HCT116 (cell line): ENCODE measurements at regions not wholly inside any gene's neighbourhood (a gene's known extent, or its start where the extent isn't known, plus 50 kb on each side); places are given as distances from the start of the nearest gene placed in this dataset.

ENCODE experiments used
- ATAC-seq: fragments of 200-7000 bp; cut with Tn5 transposase; 2 replicates; pipeline ENCODE4 v1.9.1; 2020; ENCODE audit warnings: mild to moderate bottlenecking, moderate library complexity
- BruUV-seq: library from RNA; stranded (reverse); fragments of 400-500 nt; replicated peaks from 2 replicates; lab custom pipeline; 2021; lab: Mats Ljungman, UMichigan
- CTCF ChIA-PET: fragments of 300-600 bp; sonication (Branson Sonifier 250); formaldehyde crosslinking; loops from one replicate; lab custom pipeline; 2021; ENCODE audit warnings: antibody characterized with exemption; lab: Charles Lee
- POLR2A ChIA-PET: fragments of 300-600, 350-600 bp; sonication (Branson Sonifier 250); formaldehyde crosslinking; loops from one replicate; lab custom pipeline; 2021; ENCODE audit warnings: antibody characterized with exemption; lab: Charles Lee
- RAD21 ChIA-PET, 2 experiments: fragments of 300-600 bp; sonication (Branson Sonifier 250); formaldehyde crosslinking; loops; one replicate each; lab custom pipeline; 2023; ENCODE audit warnings: low total read pairs in 2 of 2; ENCODE audit not compliant: uncharacterized antibody in 2 of 2, unreplicated experiment in 2 of 2, low non-redundant PET in 1 of 2; lab: Charles Lee
- DNase-seq: peaks from one replicate; pipeline ENCODE4 v3.0.0-alpha.2; 2010; ENCODE audit warnings: low read depth, low spot score
- H2AFZ ChIP-seq: fragments of 200-600 bp; shearing (Covaris generic), sonication (generic); 2 replicates; pipeline ENCODE4 v1.6.1; 2017; ENCODE audit warnings: low read depth, mixed run types, mixed read lengths, antibody characterized with exemption, low read length; ENCODE audit not compliant: poor library complexity, severe bottlenecking
- H3K27ac ChIP-seq: 2 replicates; pipeline ENCODE4 v1.5.1; 2012; ENCODE audit warnings: low read depth, low read length
- H3K27me3 ChIP-seq: fragments of 200-600 bp; sonication (generic); 2 replicates; pipeline ENCODE4 v1.6.1; 2016; ENCODE audit warnings: mixed run types, low read length, mixed read lengths; ENCODE audit not compliant: insufficient read depth
- H3K36me3 ChIP-seq, 2 experiments: fragments of 200-500 bp in 1 of 2; fragments of 200-600 bp in 1 of 2; sonication (Bioruptor generic) in 1 of 2; sonication (generic) in 1 of 2; 2 replicates each; pipeline versions ENCODE4 v1.5.1 to v1.6.1; 2014 to 2016; ENCODE audit warnings: low read length in 2 of 2, inconsistent platforms in 1 of 2, mixed read lengths in 1 of 2, mixed run types in 1 of 2; ENCODE audit not compliant: insufficient read depth in 2 of 2, control insufficient read depth in 1 of 2
- H3K4me1 ChIP-seq, 2 experiments: fragments of 200-600 bp in 1 of 2; sonication (generic) in 1 of 2; 2 replicates each; pipeline versions ENCODE4 v1.5.1 to v1.6.1; 2012 to 2017; ENCODE audit warnings: low read length in 2 of 2, inconsistent platforms in 1 of 2, mild to moderate bottlenecking in 1 of 2, mixed read lengths in 1 of 2, mixed run types in 1 of 2, moderate library complexity in 1 of 2; ENCODE audit not compliant: insufficient read depth in 2 of 2, control insufficient read depth in 1 of 2
- H3K4me2 ChIP-seq: fragments of 200-600 bp; sonication (generic); 2 replicates; pipeline ENCODE4 v1.6.1; 2017; ENCODE audit warnings: mixed run types, low read length, mixed read lengths
- H3K4me3 ChIP-seq, 2 experiments: fragments of 200-600 bp in 1 of 2; sonication (generic) in 1 of 2; replicated peaks in 1 of 2; 2 replicates each; pipeline ENCODE4 v1.5.1; 2011 to 2016; ENCODE audit warnings: low read length in 2 of 2, control low read depth in 1 of 2, low read depth in 1 of 2, mild to moderate bottlenecking in 1 of 2, mixed read lengths in 1 of 2, mixed run types in 1 of 2
- H3K79me2 ChIP-seq: fragments of 200-600 bp; sonication (generic); 2 replicates; pipeline ENCODE4 v1.6.1; 2017; ENCODE audit warnings: mild to moderate bottlenecking, mixed run types, low read length, moderate library complexity, mixed read lengths; ENCODE audit not compliant: insufficient read depth
- H3K9ac ChIP-seq: fragments of 200-600 bp; sonication (generic); 2 replicates; pipeline ENCODE4 v1.6.1; 2016; ENCODE audit warnings: low read length, mixed read lengths
- H3K9me2 ChIP-seq: fragments of 200-600 bp; sonication (generic), shearing (Covaris generic); 2 replicates; pipeline ENCODE4 v1.6.1; 2017; ENCODE audit warnings: mixed run types, mild to moderate bottlenecking, moderate library complexity; ENCODE audit not compliant: insufficient read depth
- H3K9me3 ChIP-seq, 2 experiments: fragments of 200-500 bp in 1 of 2; fragments of 200-600 bp in 1 of 2; sonication (Bioruptor generic) in 1 of 2; sonication (generic) in 1 of 2; 2 replicates each; pipeline ENCODE4 v1.6.1; 2014 to 2017; ENCODE audit warnings: low read length in 2 of 2, mixed read lengths in 2 of 2, inconsistent platforms in 1 of 2, low read depth in 1 of 2, mild to moderate bottlenecking in 1 of 2, mixed run types in 1 of 2, moderate library complexity in 1 of 2; ENCODE audit not compliant: control insufficient read depth in 1 of 2, insufficient read depth in 1 of 2
- H4K20me1 ChIP-seq: fragments of 200-600 bp; sonication (generic), shearing (Covaris generic); 2 replicates; pipeline ENCODE4 v1.6.1; 2017; ENCODE audit warnings: mixed run types, mild to moderate bottlenecking, moderate library complexity; ENCODE audit not compliant: insufficient read depth
- CBX3 ChIP-seq: IDR thresholded peaks from 2 replicates; pipeline ENCODE4 v1.6.1; 2012; ENCODE audit warnings: low read depth
- CEBPB ChIP-seq: IDR thresholded peaks from 2 replicates; pipeline ENCODE4 v1.6.1; 2012; ENCODE audit warnings: low read depth
- EGR1 ChIP-seq: IDR thresholded peaks from 2 replicates; pipeline ENCODE4 v1.6.1; 2012; ENCODE audit warnings: low read depth
- ELF1 ChIP-seq: IDR thresholded peaks from 2 replicates; pipeline ENCODE4 v1.6.1; 2012; ENCODE audit warnings: low read depth, borderline replicate concordance
- EZH2phosphoT487 ChIP-seq: fragments of 200-600 bp; IDR thresholded peaks from 2 replicates; pipeline ENCODE4 v1.6.1; 2018; ENCODE audit warnings: antibody characterized with exemption, borderline replicate concordance
- FOSL1 ChIP-seq: IDR thresholded peaks from 2 replicates; pipeline ENCODE4 v1.6.1; 2012; ENCODE audit warnings: low read depth
- JUND ChIP-seq: IDR thresholded peaks from 2 replicates; pipeline ENCODE4 v1.6.1; 2012
- POLR2AphosphoS5 ChIP-seq: IDR thresholded peaks from 2 replicates; pipeline ENCODE4 v1.6.1; 2011; ENCODE audit warnings: mild to moderate bottlenecking, low read depth, low read length, moderate library complexity
- RAD21 ChIP-seq: IDR thresholded peaks from 2 replicates; pipeline ENCODE4 v1.6.1; 2012; ENCODE audit warnings: low read depth, mild to moderate bottlenecking
- SIN3A ChIP-seq: IDR thresholded peaks from 2 replicates; pipeline ENCODE4 v1.6.1; 2012; ENCODE audit warnings: low read depth
- SP1 ChIP-seq: IDR thresholded peaks from 2 replicates; pipeline ENCODE4 v1.6.1; 2012; ENCODE audit warnings: low read depth
- SRF ChIP-seq: IDR thresholded peaks from 2 replicates; pipeline ENCODE4 v1.6.1; 2012; ENCODE audit warnings: low read depth
- TCF7L2 ChIP-seq: IDR thresholded peaks from 2 replicates; pipeline ENCODE4 v1.7.0; 2011; ENCODE audit warnings: borderline replicate concordance, inconsistent platforms; ENCODE audit not compliant: insufficient read depth, insufficient read length; ENCODE audit errors: extremely low read depth
- YY1 ChIP-seq: IDR thresholded peaks from 2 replicates; pipeline ENCODE4 v1.6.1; 2011; ENCODE audit warnings: low read length, low read depth, moderate library complexity, mild to moderate bottlenecking; ENCODE audit not compliant: insufficient replicate concordance; ENCODE audit errors: extremely low read depth
- ZFX ChIP-seq: fragments of 450-650 bp; IDR thresholded peaks from 2 replicates; pipeline ENCODE4 v1.6.1; 2017
- intact Hi-C: fragments of 100-400 bp; cut with micrococcal nuclease; formaldehyde crosslinking; loops from 2 replicates; pipeline ENCODE4 v1.10.0; 2022
- TF ChIP-seq, protein P1 (sequence below): IDR thresholded peaks from 2 replicates; pipeline ENCODE4 v1.6.1; 2012
- TF ChIP-seq, protein P2 (sequence below): IDR thresholded peaks from 2 replicates; pipeline ENCODE4 v1.6.1; 2012; ENCODE audit warnings: low read depth
- TF ChIP-seq, protein P3 (sequence below), 3 experiments: fragments of 200-600 bp in 1 of 3; sonication (generic) in 1 of 3; IDR thresholded peaks in 2 of 3; conservative IDR thresholded peaks in 1 of 3; 2 replicates each; pipeline ENCODE4 v1.5.1; 2012 to 2017; ENCODE audit warnings: low read depth in 2 of 3, low read length in 2 of 3, antibody characterized with exemption in 1 of 3, borderline replicate concordance in 1 of 3, control low read depth in 1 of 3, mild to moderate bottlenecking in 1 of 3, mixed read lengths in 1 of 3, mixed run types in 1 of 3, moderate library complexity in 1 of 3; ENCODE audit not compliant: insufficient read depth in 1 of 3
- TF ChIP-seq, protein P4 (sequence below): IDR thresholded peaks from 2 replicates; pipeline ENCODE4 v1.6.1; 2012

DNA sequence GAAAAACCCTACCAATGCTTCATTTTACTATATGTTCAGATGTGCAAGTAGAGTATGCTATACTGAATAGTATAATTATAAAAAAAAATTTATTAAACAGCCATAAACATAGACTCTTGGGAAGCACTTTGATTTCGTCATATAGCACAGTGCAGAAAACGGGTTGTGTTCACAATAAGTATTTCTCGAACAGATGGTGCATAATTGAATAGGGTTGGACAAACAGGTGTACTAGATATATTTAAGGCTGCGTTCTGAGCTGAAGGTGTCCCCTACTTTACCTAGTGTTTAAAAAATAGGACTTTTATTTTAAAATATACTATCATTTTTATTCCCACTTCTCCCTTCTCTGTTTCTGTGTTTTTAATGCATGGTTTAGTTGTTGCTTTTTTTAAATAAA is 841.5 kb downstream of the ANKRD7 start:
- Histone ChIP-seq H3K9ac (no peak overlapping the region), H3K4me3 (no peak overlapping the region), H3K27me3 (no peaks in the 10 kb centered on the region), H3K27ac (no peak overlapping the region), H3K36me3 (no peaks in the 10 kb centered on the region), H3K9me2 (no peaks in the 10 kb centered on the region), H3K9me3 (no peaks in the 10 kb centered on the region), H2AFZ (no peak overlapping the region), H3K79me2 (no peaks in the 10 kb centered on the region), H4K20me1 (no peaks in the 10 kb centered on the region), H3K4me1 (no peaks in the 10 kb centered on the region), H3K4me2 (no peak overlapping the region)
- intact Hi-C loops = no loop called here
- ChIA-PET RAD21 (no interaction called here), POLR2A (no interaction called here), CTCF (no interaction called here)
- ATAC-seq = no peak
- DNase-seq = no peak
- no TSS peak for BruUV-seq
- TF ChIP-seq SIN3A (no peak), CBX3 (no peak), FOSL1 (no peak), RAD21 (no peak), POLR2AphosphoS5 (no peak), EZH2phosphoT487 (no peak), ZFX (no peak), EGR1 (no peak), CEBPB (no peak), SRF (no peak), ELF1 (no peak), TCF7L2 (no peak), SP1 (no peak), JUND (no peak), YY1 (no peak)
- TF ChIP-seq, protein P1, sequence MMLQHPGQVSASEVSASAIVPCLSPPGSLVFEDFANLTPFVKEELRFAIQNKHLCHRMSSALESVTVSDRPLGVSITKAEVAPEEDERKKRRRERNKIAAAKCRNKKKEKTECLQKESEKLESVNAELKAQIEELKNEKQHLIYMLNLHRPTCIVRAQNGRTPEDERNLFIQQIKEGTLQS = no peak
- TF ChIP-seq, protein P2, sequence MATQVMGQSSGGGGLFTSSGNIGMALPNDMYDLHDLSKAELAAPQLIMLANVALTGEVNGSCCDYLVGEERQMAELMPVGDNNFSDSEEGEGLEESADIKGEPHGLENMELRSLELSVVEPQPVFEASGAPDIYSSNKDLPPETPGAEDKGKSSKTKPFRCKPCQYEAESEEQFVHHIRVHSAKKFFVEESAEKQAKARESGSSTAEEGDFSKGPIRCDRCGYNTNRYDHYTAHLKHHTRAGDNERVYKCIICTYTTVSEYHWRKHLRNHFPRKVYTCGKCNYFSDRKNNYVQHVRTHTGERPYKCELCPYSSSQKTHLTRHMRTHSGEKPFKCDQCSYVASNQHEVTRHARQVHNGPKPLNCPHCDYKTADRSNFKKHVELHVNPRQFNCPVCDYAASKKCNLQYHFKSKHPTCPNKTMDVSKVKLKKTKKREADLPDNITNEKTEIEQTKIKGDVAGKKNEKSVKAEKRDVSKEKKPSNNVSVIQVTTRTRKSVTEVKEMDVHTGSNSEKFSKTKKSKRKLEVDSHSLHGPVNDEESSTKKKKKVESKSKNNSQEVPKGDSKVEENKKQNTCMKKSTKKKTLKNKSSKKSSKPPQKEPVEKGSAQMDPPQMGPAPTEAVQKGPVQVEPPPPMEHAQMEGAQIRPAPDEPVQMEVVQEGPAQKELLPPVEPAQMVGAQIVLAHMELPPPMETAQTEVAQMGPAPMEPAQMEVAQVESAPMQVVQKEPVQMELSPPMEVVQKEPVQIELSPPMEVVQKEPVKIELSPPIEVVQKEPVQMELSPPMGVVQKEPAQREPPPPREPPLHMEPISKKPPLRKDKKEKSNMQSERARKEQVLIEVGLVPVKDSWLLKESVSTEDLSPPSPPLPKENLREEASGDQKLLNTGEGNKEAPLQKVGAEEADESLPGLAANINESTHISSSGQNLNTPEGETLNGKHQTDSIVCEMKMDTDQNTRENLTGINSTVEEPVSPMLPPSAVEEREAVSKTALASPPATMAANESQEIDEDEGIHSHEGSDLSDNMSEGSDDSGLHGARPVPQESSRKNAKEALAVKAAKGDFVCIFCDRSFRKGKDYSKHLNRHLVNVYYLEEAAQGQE = no peak
- TF ChIP-seq, protein P3, sequence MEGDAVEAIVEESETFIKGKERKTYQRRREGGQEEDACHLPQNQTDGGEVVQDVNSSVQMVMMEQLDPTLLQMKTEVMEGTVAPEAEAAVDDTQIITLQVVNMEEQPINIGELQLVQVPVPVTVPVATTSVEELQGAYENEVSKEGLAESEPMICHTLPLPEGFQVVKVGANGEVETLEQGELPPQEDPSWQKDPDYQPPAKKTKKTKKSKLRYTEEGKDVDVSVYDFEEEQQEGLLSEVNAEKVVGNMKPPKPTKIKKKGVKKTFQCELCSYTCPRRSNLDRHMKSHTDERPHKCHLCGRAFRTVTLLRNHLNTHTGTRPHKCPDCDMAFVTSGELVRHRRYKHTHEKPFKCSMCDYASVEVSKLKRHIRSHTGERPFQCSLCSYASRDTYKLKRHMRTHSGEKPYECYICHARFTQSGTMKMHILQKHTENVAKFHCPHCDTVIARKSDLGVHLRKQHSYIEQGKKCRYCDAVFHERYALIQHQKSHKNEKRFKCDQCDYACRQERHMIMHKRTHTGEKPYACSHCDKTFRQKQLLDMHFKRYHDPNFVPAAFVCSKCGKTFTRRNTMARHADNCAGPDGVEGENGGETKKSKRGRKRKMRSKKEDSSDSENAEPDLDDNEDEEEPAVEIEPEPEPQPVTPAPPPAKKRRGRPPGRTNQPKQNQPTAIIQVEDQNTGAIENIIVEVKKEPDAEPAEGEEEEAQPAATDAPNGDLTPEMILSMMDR (IDR thresholded peaks at IDR 0.05 in 2 of 3, conservative IDR thresholded peaks at IDR 0.05 in 1 of 3; ENCODE audit: borderline replicate concordance in 1 of 3, insufficient read depth in 1 of 3, low read depth in 2 of 3, low read length in 2 of 3) = no peak
- TF ChIP-seq, protein P4, sequence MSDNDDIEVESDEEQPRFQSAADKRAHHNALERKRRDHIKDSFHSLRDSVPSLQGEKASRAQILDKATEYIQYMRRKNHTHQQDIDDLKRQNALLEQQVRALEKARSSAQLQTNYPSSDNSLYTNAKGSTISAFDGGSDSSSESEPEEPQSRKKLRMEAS = no peak
